ENCODE measurements at regions not wholly inside any gene's neighbourhood (a gene's known extent, or its start where the extent isn't known, plus 50 kb on each side); places are given as distances from the start of the nearest gene placed in this dataset.

DNA sequence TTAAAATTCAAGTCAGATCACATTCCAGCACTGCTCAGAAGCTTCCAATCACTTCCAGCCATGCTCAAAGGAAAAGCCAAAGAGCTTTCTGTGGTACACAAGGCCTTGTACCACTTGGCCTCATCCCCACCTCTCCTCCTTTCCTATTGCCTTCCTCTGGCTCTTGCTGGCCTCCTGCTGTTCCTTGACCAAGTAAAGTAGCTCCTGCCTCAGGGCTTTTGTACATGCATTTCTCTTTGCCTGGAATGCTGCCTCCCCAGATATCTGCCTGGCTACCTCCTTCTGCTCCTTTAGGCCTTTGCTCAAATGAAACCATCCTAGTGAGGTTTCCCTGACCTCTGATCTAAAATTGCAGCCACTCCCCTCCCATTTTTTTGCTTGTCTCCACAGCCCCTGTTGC, 51.2 kb upstream of the TCL1B start:
- Histone ChIP-seq H3K9me2 (ENCODE audit: insufficient read depth) (no peaks in the 10 kb centered on the region), H3K79me2 (ENCODE audit: low read depth) (no peaks in the 10 kb centered on the region), H2AFZ (no peak overlapping the region), H3K4me3 (no peak overlapping the region), H3K4me1 (replicated peaks; ENCODE audit: insufficient read depth) (no peaks in the 10 kb centered on the region), H3K27me3 (ENCODE audit: insufficient read depth, low read depth) (no peaks in the 10 kb centered on the region), H4K20me1 (ENCODE audit: insufficient read depth) (no peaks in the 10 kb centered on the region), H3F3A (ENCODE audit: insufficient read depth, low read depth) (no peaks in the 10 kb centered on the region), H3K9me3 (ENCODE audit: insufficient read depth, low read depth) (no peaks in the 10 kb centered on the region), H3K4me2 (no peak overlapping the region), H3K36me3 (ENCODE audit: low read depth) (no peaks in the 10 kb centered on the region), H3K27ac (no peak overlapping the region)
- no peak for DNase-seq
- POLR2A ChIA-PET (ENCODE audit: unreplicated experiment) = no interaction called here
- intact Hi-C loops (cut with micrococcal nuclease; ENCODE audit: unreplicated experiment) = no loop called here
- CTCF ChIA-PET = no interaction called here
- TF ChIP-seq, protein P1, sequence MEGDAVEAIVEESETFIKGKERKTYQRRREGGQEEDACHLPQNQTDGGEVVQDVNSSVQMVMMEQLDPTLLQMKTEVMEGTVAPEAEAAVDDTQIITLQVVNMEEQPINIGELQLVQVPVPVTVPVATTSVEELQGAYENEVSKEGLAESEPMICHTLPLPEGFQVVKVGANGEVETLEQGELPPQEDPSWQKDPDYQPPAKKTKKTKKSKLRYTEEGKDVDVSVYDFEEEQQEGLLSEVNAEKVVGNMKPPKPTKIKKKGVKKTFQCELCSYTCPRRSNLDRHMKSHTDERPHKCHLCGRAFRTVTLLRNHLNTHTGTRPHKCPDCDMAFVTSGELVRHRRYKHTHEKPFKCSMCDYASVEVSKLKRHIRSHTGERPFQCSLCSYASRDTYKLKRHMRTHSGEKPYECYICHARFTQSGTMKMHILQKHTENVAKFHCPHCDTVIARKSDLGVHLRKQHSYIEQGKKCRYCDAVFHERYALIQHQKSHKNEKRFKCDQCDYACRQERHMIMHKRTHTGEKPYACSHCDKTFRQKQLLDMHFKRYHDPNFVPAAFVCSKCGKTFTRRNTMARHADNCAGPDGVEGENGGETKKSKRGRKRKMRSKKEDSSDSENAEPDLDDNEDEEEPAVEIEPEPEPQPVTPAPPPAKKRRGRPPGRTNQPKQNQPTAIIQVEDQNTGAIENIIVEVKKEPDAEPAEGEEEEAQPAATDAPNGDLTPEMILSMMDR (conservative IDR thresholded peaks at IDR 0.05) = no peak
- no peak for TF ChIP-seq EZH2 (IDR thresholded peaks at IDR 0.05; ENCODE audit: low read depth)
- no TSS peak for BruUV-seq (replicated peaks)
